NB4 (cell line): ENCODE measurements at regions not wholly inside any gene's neighbourhood (a gene's known extent, or its start where the extent isn't known, plus 50 kb on each side); places are given as distances from the start of the nearest gene placed in this dataset.

Experiments used
- DNase-seq: peaks from one replicate; pipeline ENCODE4 v3.0.0; 2010; ENCODE audit warnings: low read depth
- H3K4me3 ChIP-seq: one replicate; pipeline ENCODE4 v1.5.1; 2011; ENCODE audit warnings: mild to moderate bottlenecking, low read depth, low read length, moderate library complexity
- CTCF ChIP-seq: IDR thresholded peaks from one replicate; pipeline ENCODE4 v1.5.1; 2012; ENCODE audit warnings: low read depth, low read length
- MYC ChIP-seq: IDR thresholded peaks from 2 replicates; pipeline ENCODE4 v1.6.1; 2011; ENCODE audit warnings: low read depth, low read length
- POLR2A ChIP-seq: IDR thresholded peaks from 2 replicates; pipeline ENCODE4 v1.6.1; 2011; ENCODE audit warnings: mild to moderate bottlenecking; ENCODE audit not compliant: insufficient read length; ENCODE audit errors: extremely low read depth
- TF ChIP-seq, protein P1 (sequence below): IDR thresholded peaks from 2 replicates; pipeline ENCODE4 v1.6.1; 2011; ENCODE audit warnings: low read depth, low read length

- no peak for DNase-seq
- no peak overlapping the region for H3K4me3 ChIP-seq
- no peak for TF ChIP-seq POLR2A
- TF ChIP-seq CTCF: no peak
- no peak for TF ChIP-seq MYC
- TF ChIP-seq, protein P1, sequence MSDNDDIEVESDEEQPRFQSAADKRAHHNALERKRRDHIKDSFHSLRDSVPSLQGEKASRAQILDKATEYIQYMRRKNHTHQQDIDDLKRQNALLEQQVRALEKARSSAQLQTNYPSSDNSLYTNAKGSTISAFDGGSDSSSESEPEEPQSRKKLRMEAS: no peak
Measured at GRCh38 chr1:57976216-57976615, 552.4 kb upstream of the DAB1 start.

DNA sequence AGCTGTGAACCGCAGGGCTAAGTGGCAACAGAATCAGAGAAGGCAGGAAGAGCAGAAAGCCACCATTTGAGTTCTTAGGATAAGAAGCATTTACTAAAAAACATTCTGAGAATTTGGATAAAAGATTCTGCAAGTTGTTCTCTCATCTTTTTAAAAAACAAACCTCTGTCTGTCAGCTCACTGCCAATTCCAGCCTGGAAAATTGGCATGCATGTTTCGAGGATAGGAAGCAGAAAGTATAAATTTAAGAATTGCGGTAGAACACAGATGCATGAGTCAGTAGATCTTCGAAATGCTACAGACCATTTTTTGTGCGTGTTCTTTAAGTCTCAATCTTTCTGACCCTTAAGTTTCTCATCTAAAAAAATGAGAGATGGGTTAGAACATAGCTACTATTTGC, 544.5 kb upstream of the DAB1 start:
- TF ChIP-seq, protein P1: no peak
- TF ChIP-seq CTCF (no peak), POLR2A (no peak), MYC (no peak)
- DNase-seq: no peak
- H3K4me3 ChIP-seq: no peak overlapping the region

DNA sequence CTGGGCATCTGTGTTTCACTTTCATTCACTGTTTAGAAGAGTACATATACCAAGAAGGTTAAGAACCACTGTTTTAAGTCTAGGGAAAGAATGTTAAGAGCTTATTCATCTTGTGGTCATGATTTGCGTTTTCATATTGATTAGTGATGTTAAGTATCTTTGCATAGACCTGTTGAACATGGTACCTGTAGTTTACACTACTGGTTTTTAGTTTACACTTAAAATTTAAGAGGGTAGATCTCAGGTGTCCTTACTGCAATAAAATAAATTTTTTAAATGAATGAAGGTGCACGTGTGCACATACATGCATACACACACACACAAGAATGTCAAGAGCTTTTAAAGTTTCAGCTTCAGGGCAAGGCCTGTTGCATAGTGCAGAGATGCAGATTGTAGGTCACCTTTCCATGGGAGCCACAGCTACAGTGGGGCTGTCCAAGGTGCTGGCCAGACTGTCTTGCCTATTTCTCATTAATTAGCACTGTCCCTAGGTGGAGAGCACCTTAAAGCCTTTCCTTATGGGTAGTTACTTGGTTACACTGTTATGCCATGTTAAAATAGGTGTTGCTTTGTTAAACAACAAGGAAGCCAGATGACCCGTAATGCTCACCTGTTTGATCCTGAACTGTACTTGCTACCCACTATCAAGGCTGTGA, 543.0 kb upstream of the DAB1 start:
- no peak overlapping the region for H3K4me3 ChIP-seq

GRCh38 chr1:57966340-57966739, 542.5 kb upstream of the DAB1 start:
- TF ChIP-seq POLR2A: no peak
- TF ChIP-seq, protein P1: no peak
- TF ChIP-seq MYC: no peak
- TF ChIP-seq CTCF: no peak
- H3K4me3 ChIP-seq: no peak overlapping the region
- DNase-seq: no peak

More for the DNA sequence above, 543.0 kb upstream of the DAB1 start:
- no peak for TF ChIP-seq MYC
- TF ChIP-seq, protein P1: no peak
- TF ChIP-seq CTCF: no peak
- no peak for TF ChIP-seq POLR2A
- DNase-seq: peak; percentile 8

GRCh38 chr1:57963581-57963980, 539.7 kb upstream of the DAB1 start:
- TF ChIP-seq MYC: no peak
- no peak for TF ChIP-seq CTCF
- TF ChIP-seq, protein P1: no peak
- no peak for TF ChIP-seq POLR2A
- no peak overlapping the region for H3K4me3 ChIP-seq
- DNase-seq: peak; percentile 27
